ENCODE measurements at regions not wholly inside any gene's neighbourhood (a gene's known extent, or its start where the extent isn't known, plus 50 kb on each side); places are given as distances from the start of the nearest gene placed in this dataset.

- no peak for TF ChIP-seq CTCF (IDR thresholded peaks at IDR 0.05; ENCODE audit: borderline replicate concordance, insufficient read depth, low read depth, low read length)
- no peak overlapping the region for H3K4me3 ChIP-seq (ENCODE audit: low read depth, low read length)
These were observed 141.1 kb upstream of the ARX start for GRCh38 chrX:25156832-25157231.

GRCh38 chrX:25156323-25156722 is 140.6 kb upstream of the ARX start:
- TF ChIP-seq CTCF (IDR thresholded peaks at IDR 0.05; ENCODE audit: borderline replicate concordance, insufficient read depth, low read depth, low read length), result no peak
- H3K4me3 ChIP-seq (ENCODE audit: low read depth, low read length), result no peak overlapping the region

- H3K4me3 ChIP-seq (ENCODE audit: low read depth, low read length), result no peak overlapping the region
- no peak for TF ChIP-seq CTCF (IDR thresholded peaks at IDR 0.05; ENCODE audit: borderline replicate concordance, insufficient read depth, low read depth, low read length)
These were observed 138.4 kb upstream of the ARX start for GRCh38 chrX:25154168-25154567.

GRCh38 chrX:25151749-25152148 is 136.0 kb upstream of the ARX start:
- no peak overlapping the region for H3K4me3 ChIP-seq (ENCODE audit: low read depth, low read length)
- no peak for TF ChIP-seq CTCF (IDR thresholded peaks at IDR 0.05; ENCODE audit: borderline replicate concordance, insufficient read depth, low read depth, low read length)

GRCh38 chrX:25144043-25144940 is 128.5 kb upstream of the ARX start:
- no peak overlapping the region for H3K4me3 ChIP-seq (ENCODE audit: low read depth, low read length)
- peak; percentile 71 for TF ChIP-seq CTCF (IDR thresholded peaks at IDR 0.05; ENCODE audit: borderline replicate concordance, insufficient read depth, low read depth, low read length)

- TF ChIP-seq CTCF (IDR thresholded peaks at IDR 0.05; ENCODE audit: borderline replicate concordance, insufficient read depth, low read depth, low read length), result no peak
- no peak overlapping the region for H3K4me3 ChIP-seq (ENCODE audit: low read depth, low read length)
These were observed 127.8 kb upstream of the ARX start for GRCh38 chrX:25143596-25143995.

GRCh38 chrX:25141684-25142083 is 125.9 kb upstream of the ARX start:
- no peak for TF ChIP-seq CTCF (IDR thresholded peaks at IDR 0.05; ENCODE audit: borderline replicate concordance, insufficient read depth, low read depth, low read length)
- H3K4me3 ChIP-seq (ENCODE audit: low read depth, low read length), result no peak overlapping the region

Measured in GM12875 (cell line).